Mammary epithelial cell (primary cell): ENCODE measurements at regions not wholly inside any gene's neighbourhood (a gene's known extent, or its start where the extent isn't known, plus 50 kb on each side); places are given as distances from the start of the nearest gene placed in this dataset.

Experiments
- CTCF ChIP-seq, 2 donors: IDR thresholded peaks in 1 of 2; conservative IDR thresholded peaks in 1 of 2; 2 replicates each; pipeline ENCODE4 v1.5.1; 2011 to 2012; ENCODE audit warnings: inconsistent platforms in 2 of 2, low read length in 2 of 2, mild to moderate bottlenecking in 2 of 2, control low read depth in 1 of 2, low read depth in 1 of 2; ENCODE audit not compliant: insufficient read depth in 1 of 2; ENCODE audit errors: extremely low read depth in 1 of 2
- EZH2 ChIP-seq: IDR thresholded peaks from 2 replicates; pipeline ENCODE4 v1.6.1; 2012; ENCODE audit warnings: low read length, inconsistent platforms, borderline replicate concordance

- no peak for TF ChIP-seq CTCF (conservative IDR thresholded peaks at IDR 0.05 in 1 of 2, IDR thresholded peaks at IDR 0.05 in 1 of 2; ENCODE audit: extremely low read depth in 1 of 2, insufficient read depth in 1 of 2, low read depth in 1 of 2, low read length in 2 of 2)
- no peak for TF ChIP-seq EZH2
Observed at GRCh38 chr13:34159946-34160345, 342.0 kb downstream of the RFC3 start.
